K562 (cell line): ENCODE measurements at regions not wholly inside any gene's neighbourhood (a gene's known extent, or its start where the extent isn't known, plus 50 kb on each side); places are given as distances from the start of the nearest gene placed in this dataset.

ENCODE experiments used
- AFF4 ChIP-seq: sonication (generic); formaldehyde crosslinking; IDR thresholded peaks from 2 replicates; pipeline ENCODE4 v1.8.0; 2023; ENCODE audit warnings: mild to moderate bottlenecking, missing genetic modification reagents
- ATF7 ChIP-seq: fragments of 450-650 bp; IDR thresholded peaks from 2 replicates; pipeline ENCODE4 v1.7.1; 2014; ENCODE audit warnings: mild to moderate bottlenecking, moderate library complexity
- FOXM1 ChIP-seq, 2 experiments: fragments of 450-650 bp in 1 of 2; sonication (generic) in 1 of 2; formaldehyde crosslinking in 1 of 2; IDR thresholded peaks; 2 replicates each; pipeline versions ENCODE4 v1.6.1 to v1.9.0; 2017 to 2022; ENCODE audit warnings: low read depth in 2 of 2, mild to moderate bottlenecking in 2 of 2, missing genetic modification reagents in 1 of 2, moderate library complexity in 1 of 2
- MAFG ChIP-seq: fragments of 450-650 bp; conservative IDR thresholded peaks from 2 replicates; pipeline ENCODE4 v1.6.1; 2016; ENCODE audit warnings: missing genetic modification characterization, missing compliant biosample characterization
- PHB ChIP-seq: fragments of 250-450 bp; sonication (Bioruptor Pico); IDR thresholded peaks from 2 replicates; pipeline ENCODE4 v1.5.0; 2021
- RB1 ChIP-seq: fragments of 450-650 bp; IDR thresholded peaks from 2 replicates; pipeline ENCODE4 v1.6.1; 2017; ENCODE audit warnings: low read depth, mild to moderate bottlenecking
- RREB1 ChIP-seq: fragments of 250-450 bp; sonication (Bioruptor Pico); IDR thresholded peaks from 2 replicates; pipeline ENCODE4 v1.4.0; 2020
- SRSF3 ChIP-seq: fragments of 200-400 bp; formaldehyde crosslinking; IDR thresholded peaks from 2 replicates; pipeline ENCODE4 v1.6.1; 2016; ENCODE audit warnings: mild to moderate bottlenecking, low read length, moderate library complexity; ENCODE audit not compliant: insufficient read depth
- ZNF354B ChIP-seq: fragments of 250-450 bp; sonication (Bioruptor Pico); IDR thresholded peaks from 2 replicates; pipeline ENCODE4 v1.4.0; 2020

GRCh38 chr6:92341201-92341600, 1078.2 kb downstream of the EPHA7 start (continued):
- TF ChIP-seq RREB1 (CRISPR knock-in tag) (no peak), RB1 (no peak), ATF7 (no peak), SRSF3 (no peak), FOXM1 (IDR thresholded peaks at IDR 0.05; ENCODE audit: low read depth) (no peak), FOXM1 (CRISPR knock-in tag; IDR thresholded peaks at IDR 0.05; ENCODE audit: low read depth) (no peak), ZNF354B (CRISPR knock-in tag) (no peak), PHB (no peak), MAFG (tag) (no peak), AFF4 (CRISPR knock-in tag) (no peak)
